ENCODE measurements at regions not wholly inside any gene's neighbourhood (a gene's known extent, or its start where the extent isn't known, plus 50 kb on each side); places are given as distances from the start of the nearest gene placed in this dataset.

- TF ChIP-seq EZH2 (IDR thresholded peaks at IDR 0.05; ENCODE audit: insufficient read depth, poor library complexity, severe bottlenecking) (no peak), EZH2phosphoT487 (IDR thresholded peaks at IDR 0.05; ENCODE audit: insufficient read depth, low read depth) (no peak)
Observed at GRCh38 chr4:52423967-52424366, 235.1 kb downstream of the USP46 start.

Measured in GM23248 (cell line).